ENCODE measurements at regions not wholly inside any gene's neighbourhood (a gene's known extent, or its start where the extent isn't known, plus 50 kb on each side); places are given as distances from the start of the nearest gene placed in this dataset.

DNA sequence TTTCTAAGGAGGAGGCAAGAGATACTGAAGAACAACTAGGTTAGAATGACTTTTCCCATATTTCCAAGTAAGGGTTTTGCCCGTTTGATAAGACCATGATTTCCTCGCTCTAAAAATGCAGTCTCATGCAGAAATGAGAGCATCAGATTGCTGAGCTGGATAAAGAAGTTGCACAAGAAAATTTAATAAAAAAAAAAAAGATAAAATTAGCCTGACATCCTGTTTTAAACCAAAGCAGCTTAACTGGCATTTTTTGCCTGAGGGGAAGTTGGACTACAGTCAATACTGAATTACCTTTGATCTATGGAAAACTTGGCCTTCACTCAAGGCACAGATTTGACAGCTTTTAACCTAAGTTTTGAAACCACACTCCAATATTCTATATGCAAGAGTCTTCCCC is 208.4 kb downstream of the GASK1B start:
- no peaks in the 10 kb centered on the region for H3K27me3 ChIP-seq (ENCODE audit: insufficient read depth, low read length)
- Mint-ChIP-seq H3K27me3 (no peaks in the 10 kb centered on the region), H3K36me3 (no peaks in the 10 kb centered on the region), H3K4me1 (no peaks in the 10 kb centered on the region), H3K9me3 (peaks cover 0 to 2% (median 0%) of the 10 kb centered on the region in 8 donors), H3K4me3 (no peak overlapping the region), H3K27ac (no peak overlapping the region)
- ChIA-PET CTCF (ENCODE audit: partially characterized antibody) (interaction anchor here (0.6 to 1.3 kb wide), 2 partner anchors 10 to 1040 kb away, joined by 3 to 4 read pairs; no protein-coding TSS in a partner anchor), POLR2A (ENCODE audit: partially characterized antibody) (no interaction called here)
- intact Hi-C loops (cut with micrococcal nuclease), result no loop called here
- no peaks in the 10 kb centered on the region for H3K4me1 ChIP-seq (ENCODE audit: insufficient read depth, low read length)
- no peaks in the 10 kb centered on the region for H3K9me3 ChIP-seq (ENCODE audit: control insufficient read depth in 1 of 2, low read length in 2 of 2)
- no peaks in the 10 kb centered on the region for H3K36me3 ChIP-seq (ENCODE audit: insufficient read depth, low read length)
- no peak for DNase-seq
- no peak overlapping the region for H3K4me3 ChIP-seq (ENCODE audit: low read length in 2 of 2)
- no peak overlapping the region for H3K27ac ChIP-seq (ENCODE audit: low read depth, low read length)

DNA sequence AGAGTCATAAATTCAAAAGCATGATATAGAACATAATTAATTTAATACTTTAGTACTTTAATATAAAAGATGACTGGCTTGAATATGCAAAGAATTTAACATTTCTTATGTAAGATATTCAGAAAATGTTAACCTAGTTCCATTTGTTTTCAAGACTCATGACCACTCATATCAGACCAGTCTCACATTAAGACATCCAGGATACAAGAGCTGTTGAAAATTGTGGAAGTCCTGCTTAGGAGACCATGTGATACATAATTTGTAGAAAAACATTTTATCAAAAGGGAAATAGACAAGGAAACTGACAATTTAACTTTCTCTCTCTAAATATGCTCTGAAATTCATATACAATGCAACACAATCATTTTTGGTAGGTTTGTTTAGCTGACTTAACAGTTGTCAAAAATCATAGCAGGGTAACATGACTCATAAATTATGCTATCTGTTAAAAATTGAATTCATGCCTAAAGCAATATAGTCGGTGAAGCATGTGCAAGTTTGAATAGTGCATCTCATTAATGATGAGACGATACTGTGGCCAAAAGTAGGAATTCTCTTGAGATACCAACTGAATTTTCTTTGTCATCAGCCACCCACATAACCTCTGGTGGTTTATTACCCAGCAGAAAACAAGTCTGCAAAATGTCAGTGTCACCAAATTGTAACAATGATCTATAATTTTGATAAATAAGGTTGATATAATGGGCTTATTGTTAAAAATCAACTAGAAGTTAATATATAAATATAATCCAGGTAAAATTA is 211.4 kb downstream of the GASK1B start:
- Histone ChIP-seq H3K36me3 (ENCODE audit: insufficient read depth, low read length) (no peaks in the 10 kb centered on the region), H3K27me3 (ENCODE audit: insufficient read depth, low read length) (no peaks in the 10 kb centered on the region), H3K4me3 (ENCODE audit: low read length in 2 of 2) (no peak overlapping the region), H3K9me3 (ENCODE audit: control insufficient read depth in 1 of 2, low read length in 2 of 2) (no peaks in the 10 kb centered on the region), H3K4me1 (ENCODE audit: insufficient read depth, low read length) (no peaks in the 10 kb centered on the region), H3K27ac (ENCODE audit: low read depth, low read length) (no peak overlapping the region)
- intact Hi-C loops (cut with micrococcal nuclease), result no loop called here
- H3K4me3 Mint-ChIP-seq, result no peak overlapping the region
- H3K9me3 Mint-ChIP-seq, result peaks cover 0 to 2% (median 0%) of the 10 kb centered on the region in 8 donors
- no peaks in the 10 kb centered on the region for H3K4me1 Mint-ChIP-seq
- no peak overlapping the region for H3K27ac Mint-ChIP-seq
- no peaks in the 10 kb centered on the region for H3K27me3 Mint-ChIP-seq
- ChIA-PET CTCF (ENCODE audit: partially characterized antibody) (no interaction called here), POLR2A (ENCODE audit: partially characterized antibody) (no interaction called here)
- no peak for DNase-seq
- H3K36me3 Mint-ChIP-seq, result no peaks in the 10 kb centered on the region

DNA sequence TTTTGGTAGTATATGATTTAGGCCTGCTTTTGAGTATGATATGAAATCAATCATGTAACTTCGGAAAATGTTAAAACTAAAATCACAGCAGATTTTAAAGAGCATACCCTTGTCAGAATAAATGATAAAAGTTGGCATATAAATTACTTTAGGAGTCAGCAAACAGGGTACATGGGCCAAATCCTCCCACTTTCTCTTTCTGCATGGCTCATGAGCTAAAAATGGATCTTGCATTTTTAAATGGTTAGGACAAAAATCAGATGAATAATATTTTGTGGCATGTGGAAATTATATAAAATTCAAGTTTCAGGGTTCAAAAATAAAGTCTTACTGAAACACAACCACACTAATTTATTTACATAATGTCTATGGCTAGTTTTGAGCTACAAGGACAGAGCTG is 214.9 kb downstream of the GASK1B start:
- H3K27ac ChIP-seq (ENCODE audit: low read depth, low read length), result no peak overlapping the region
- Mint-ChIP-seq H3K4me3 (no peak overlapping the region), H3K9me3 (no peaks in the 10 kb centered on the region), H3K36me3 (no peaks in the 10 kb centered on the region), H3K27ac (no peak overlapping the region), H3K27me3 (no peaks in the 10 kb centered on the region), H3K4me1 (no peaks in the 10 kb centered on the region)
- CTCF ChIA-PET (ENCODE audit: partially characterized antibody), result no interaction called here
- H3K27me3 ChIP-seq (ENCODE audit: insufficient read depth, low read length), result no peaks in the 10 kb centered on the region
- no peak overlapping the region for H3K4me3 ChIP-seq (ENCODE audit: low read length in 2 of 2)
- intact Hi-C loops (cut with micrococcal nuclease), result no loop called here
- DNase-seq, result no peak
- no peaks in the 10 kb centered on the region for H3K9me3 ChIP-seq (ENCODE audit: control insufficient read depth in 1 of 2, low read length in 2 of 2)
- no peaks in the 10 kb centered on the region for H3K36me3 ChIP-seq (ENCODE audit: insufficient read depth, low read length)
- POLR2A ChIA-PET (ENCODE audit: partially characterized antibody), result no interaction called here
- no peaks in the 10 kb centered on the region for H3K4me1 ChIP-seq (ENCODE audit: insufficient read depth, low read length)

DNA sequence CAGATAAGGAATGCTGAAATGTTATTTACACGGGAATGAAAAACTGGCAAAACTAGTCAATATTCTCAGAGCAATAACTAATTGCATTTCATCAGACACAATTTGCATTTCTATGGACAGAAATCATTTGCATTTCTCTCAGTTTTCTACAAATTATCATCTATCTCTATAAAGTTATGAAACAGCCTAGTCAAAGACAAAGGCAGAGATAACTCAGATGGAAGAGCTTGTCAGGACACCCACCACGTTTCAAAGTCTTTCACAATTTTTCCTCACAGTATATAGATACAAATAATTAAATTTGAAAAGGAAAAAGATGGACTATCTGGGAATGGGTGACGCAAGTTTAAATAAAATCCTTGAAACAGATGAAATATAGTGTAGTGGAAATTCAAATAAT is 230.8 kb downstream of the GASK1B start:
- peaks cover 0 to 3% (median 0%) of the 10 kb centered on the region in 8 donors for H3K9me3 Mint-ChIP-seq
- intact Hi-C loops (cut with micrococcal nuclease), result no loop called here
- H3K27me3 ChIP-seq (ENCODE audit: insufficient read depth, low read length), result no peaks in the 10 kb centered on the region
- ChIA-PET CTCF (ENCODE audit: partially characterized antibody) (no interaction called here), POLR2A (ENCODE audit: partially characterized antibody) (no interaction called here)
- no peaks in the 10 kb centered on the region for H3K4me1 Mint-ChIP-seq
- no peak overlapping the region for H3K27ac Mint-ChIP-seq
- H3K36me3 ChIP-seq (ENCODE audit: insufficient read depth, low read length), result no peaks in the 10 kb centered on the region
- H3K4me3 Mint-ChIP-seq, result no peak overlapping the region
- DNase-seq, result no peak
- no peaks in the 10 kb centered on the region for H3K36me3 Mint-ChIP-seq
- H3K27ac ChIP-seq (ENCODE audit: low read depth, low read length), result no peak overlapping the region
- H3K4me3 ChIP-seq (ENCODE audit: low read length in 2 of 2), result no peak overlapping the region
- H3K27me3 Mint-ChIP-seq, result no peaks in the 10 kb centered on the region
- H3K9me3 ChIP-seq (ENCODE audit: control insufficient read depth in 1 of 2, low read length in 2 of 2), result no peaks in the 10 kb centered on the region
- no peaks in the 10 kb centered on the region for H3K4me1 ChIP-seq (ENCODE audit: insufficient read depth, low read length)

DNA sequence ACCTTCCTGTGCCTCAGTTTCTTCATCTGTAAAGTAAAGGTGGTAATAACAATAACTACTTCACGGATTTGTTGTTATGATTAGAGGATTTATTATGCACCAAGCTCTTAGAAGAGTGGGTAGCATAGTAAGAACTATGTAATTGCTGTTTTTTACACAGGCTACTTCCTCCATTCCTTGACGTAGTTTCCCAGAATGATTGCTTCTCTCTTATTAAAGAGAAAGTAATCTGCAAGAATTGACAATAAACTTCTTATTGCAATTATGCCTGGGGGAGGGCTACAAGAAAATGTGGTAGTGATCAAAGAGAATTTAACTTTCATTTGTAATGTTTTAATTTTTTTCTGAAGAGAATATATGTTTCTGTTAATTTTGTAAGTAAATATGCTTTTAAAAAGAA is 238.7 kb downstream of the GASK1B start:
- no peak for DNase-seq
- Mint-ChIP-seq H3K27ac (no peak overlapping the region), H3K4me1 (no peaks in the 10 kb centered on the region), H3K27me3 (no peaks in the 10 kb centered on the region), H3K36me3 (no peaks in the 10 kb centered on the region), H3K4me3 (no peak overlapping the region), H3K9me3 (no peaks in the 10 kb centered on the region)
- Histone ChIP-seq H3K4me3 (ENCODE audit: low read length in 2 of 2) (no peak overlapping the region), H3K27ac (ENCODE audit: low read depth, low read length) (no peak overlapping the region), H3K9me3 (ENCODE audit: control insufficient read depth in 1 of 2, low read length in 2 of 2) (no peaks in the 10 kb centered on the region), H3K36me3 (ENCODE audit: insufficient read depth, low read length) (no peaks in the 10 kb centered on the region), H3K4me1 (ENCODE audit: insufficient read depth, low read length) (no peaks in the 10 kb centered on the region), H3K27me3 (ENCODE audit: insufficient read depth, low read length) (no peaks in the 10 kb centered on the region)
- CTCF ChIA-PET (ENCODE audit: partially characterized antibody), result no interaction called here
- POLR2A ChIA-PET (ENCODE audit: partially characterized antibody), result no interaction called here
- intact Hi-C loops (cut with micrococcal nuclease), result no loop called here

DNA sequence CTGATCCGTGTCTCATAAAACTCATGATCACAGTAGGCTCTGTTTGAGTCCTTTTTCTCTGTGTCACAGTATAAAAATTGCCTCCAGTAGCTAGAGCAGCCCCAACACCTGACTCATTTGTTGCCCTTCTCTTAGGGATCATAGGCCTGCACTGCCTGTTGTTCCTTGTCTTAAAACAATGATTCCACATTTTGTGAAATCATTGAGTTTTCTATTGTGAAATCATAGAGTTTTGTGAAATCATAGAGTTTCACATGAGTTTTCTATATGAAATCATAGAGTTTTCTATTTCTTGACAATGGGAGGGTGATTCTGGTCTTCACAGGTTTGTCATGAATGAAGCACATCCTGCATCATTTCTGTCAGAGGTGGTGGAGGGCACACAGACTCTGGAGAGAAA is 239.9 kb downstream of the GASK1B start:
- H3K36me3 Mint-ChIP-seq, result no peaks in the 10 kb centered on the region
- Histone ChIP-seq H3K4me3 (ENCODE audit: low read length in 2 of 2) (no peak overlapping the region), H3K36me3 (ENCODE audit: insufficient read depth, low read length) (no peaks in the 10 kb centered on the region), H3K9me3 (ENCODE audit: control insufficient read depth in 1 of 2, low read length in 2 of 2) (no peaks in the 10 kb centered on the region), H3K4me1 (ENCODE audit: insufficient read depth, low read length) (no peaks in the 10 kb centered on the region), H3K27me3 (ENCODE audit: insufficient read depth, low read length) (no peaks in the 10 kb centered on the region), H3K27ac (ENCODE audit: low read depth, low read length) (no peak overlapping the region)
- no peak for DNase-seq
- no peak overlapping the region for H3K27ac Mint-ChIP-seq
- intact Hi-C loops (cut with micrococcal nuclease), result no loop called here
- no peak overlapping the region for H3K4me3 Mint-ChIP-seq
- POLR2A ChIA-PET (ENCODE audit: partially characterized antibody), result no interaction called here
- H3K27me3 Mint-ChIP-seq, result no peaks in the 10 kb centered on the region
- CTCF ChIA-PET (ENCODE audit: partially characterized antibody), result no interaction called here
- no peaks in the 10 kb centered on the region for H3K4me1 Mint-ChIP-seq
- peaks cover 0 to 2% (median 0%) of the 10 kb centered on the region in 8 donors for H3K9me3 Mint-ChIP-seq

DNA sequence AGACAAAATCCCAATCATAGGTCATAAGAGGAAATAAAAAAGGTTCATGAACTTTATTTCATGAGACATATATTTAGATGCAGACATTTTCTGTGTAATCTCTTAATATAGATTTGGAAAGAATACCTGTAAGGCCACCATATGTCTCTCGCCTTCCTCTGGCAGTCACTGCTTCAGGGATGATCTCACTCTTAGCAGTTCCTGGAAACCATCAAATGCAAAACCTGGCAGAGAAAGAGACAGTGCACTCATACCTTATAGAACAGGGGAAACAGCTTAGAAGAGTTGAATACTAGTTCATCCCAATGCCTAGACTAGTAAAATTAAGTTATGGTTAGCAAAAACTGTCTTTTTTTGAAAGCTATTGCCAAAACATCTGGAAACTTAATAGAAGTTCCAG is 243.3 kb downstream of the GASK1B start:
- H3K27ac ChIP-seq (ENCODE audit: low read depth, low read length), result no peak overlapping the region
- Mint-ChIP-seq H3K36me3 (no peaks in the 10 kb centered on the region), H3K4me1 (no peaks in the 10 kb centered on the region), H3K4me3 (no peak overlapping the region), H3K27ac (no peak overlapping the region), H3K9me3 (peaks cover 0 to 4% (median 0%) of the 10 kb centered on the region in 8 donors), H3K27me3 (no peaks in the 10 kb centered on the region)
- intact Hi-C loops (cut with micrococcal nuclease), result no loop called here
- H3K27me3 ChIP-seq (ENCODE audit: insufficient read depth, low read length), result no peaks in the 10 kb centered on the region
- no peaks in the 10 kb centered on the region for H3K36me3 ChIP-seq (ENCODE audit: insufficient read depth, low read length)
- no peak for DNase-seq
- no peak overlapping the region for H3K4me3 ChIP-seq (ENCODE audit: low read length in 2 of 2)
- no peaks in the 10 kb centered on the region for H3K4me1 ChIP-seq (ENCODE audit: insufficient read depth, low read length)
- CTCF ChIA-PET (ENCODE audit: partially characterized antibody), result no interaction called here
- no peaks in the 10 kb centered on the region for H3K9me3 ChIP-seq (ENCODE audit: control insufficient read depth in 1 of 2, low read length in 2 of 2)
- POLR2A ChIA-PET (ENCODE audit: partially characterized antibody), result no interaction called here
